GM21576 (cell line): ENCODE measurements at regions not wholly inside any gene's neighbourhood (a gene's known extent, or its start where the extent isn't known, plus 50 kb on each side); places are given as distances from the start of the nearest gene placed in this dataset.
"Not testable (repeated sequence)": the region's sequence is repeated elsewhere in the genome, so short reads cannot be mapped to it uniquely, and the experiment has no call there.

Experiments
- ATAC-seq: cut with Tn5 transposase; IDR thresholded peaks from one replicate; pipeline ENCODE4 v1.9.1; 2021; ENCODE audit warnings: mild to moderate bottlenecking, moderate library complexity; ENCODE audit not compliant: unreplicated experiment

DNA sequence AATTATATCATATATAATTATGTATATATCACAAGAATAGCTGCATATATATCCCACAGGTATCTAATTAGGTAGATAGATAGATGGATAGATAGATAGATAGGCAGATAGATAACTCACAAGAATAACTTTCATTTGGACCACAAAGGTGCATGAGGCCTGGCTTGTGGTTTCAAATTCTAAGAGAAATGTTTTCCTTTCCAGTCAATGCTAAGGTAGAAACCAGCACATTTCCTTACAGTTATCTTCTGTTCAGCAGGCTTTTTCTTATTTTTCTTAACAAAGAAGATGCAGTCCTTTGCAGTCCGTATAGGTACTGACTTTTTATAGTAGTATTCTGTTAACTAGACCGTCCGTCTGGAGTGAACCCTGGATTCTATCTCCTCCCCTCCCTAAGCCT is 152.9 kb upstream of the ANKFN1 start:
- ATAC-seq, result no peak

DNA sequence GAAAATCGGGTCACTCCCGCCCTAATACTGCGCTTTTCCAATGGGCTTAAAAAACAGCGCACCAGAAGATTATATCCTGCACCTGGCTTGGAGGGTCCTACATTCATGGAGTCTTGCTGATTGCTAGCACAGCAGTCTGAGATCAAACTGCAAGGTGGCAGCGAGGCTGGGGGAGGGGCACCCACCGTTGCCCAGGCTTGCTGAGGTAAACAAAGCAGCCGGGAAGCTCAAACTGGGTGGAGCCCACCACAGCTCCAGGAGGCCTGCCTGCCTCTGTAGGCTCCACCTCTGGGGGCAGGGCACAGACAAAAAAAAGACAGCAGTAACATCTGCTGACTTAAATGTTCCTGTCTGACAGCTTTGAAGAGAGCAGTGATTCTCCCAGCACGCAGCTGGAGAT is 150.6 kb upstream of the ANKFN1 start:
- ATAC-seq, result not testable (repeated sequence)

- ATAC-seq, result no peak
Measured at GRCh38 chr17:56009795-56010651, 143.3 kb upstream of the ANKFN1 start.

DNA sequence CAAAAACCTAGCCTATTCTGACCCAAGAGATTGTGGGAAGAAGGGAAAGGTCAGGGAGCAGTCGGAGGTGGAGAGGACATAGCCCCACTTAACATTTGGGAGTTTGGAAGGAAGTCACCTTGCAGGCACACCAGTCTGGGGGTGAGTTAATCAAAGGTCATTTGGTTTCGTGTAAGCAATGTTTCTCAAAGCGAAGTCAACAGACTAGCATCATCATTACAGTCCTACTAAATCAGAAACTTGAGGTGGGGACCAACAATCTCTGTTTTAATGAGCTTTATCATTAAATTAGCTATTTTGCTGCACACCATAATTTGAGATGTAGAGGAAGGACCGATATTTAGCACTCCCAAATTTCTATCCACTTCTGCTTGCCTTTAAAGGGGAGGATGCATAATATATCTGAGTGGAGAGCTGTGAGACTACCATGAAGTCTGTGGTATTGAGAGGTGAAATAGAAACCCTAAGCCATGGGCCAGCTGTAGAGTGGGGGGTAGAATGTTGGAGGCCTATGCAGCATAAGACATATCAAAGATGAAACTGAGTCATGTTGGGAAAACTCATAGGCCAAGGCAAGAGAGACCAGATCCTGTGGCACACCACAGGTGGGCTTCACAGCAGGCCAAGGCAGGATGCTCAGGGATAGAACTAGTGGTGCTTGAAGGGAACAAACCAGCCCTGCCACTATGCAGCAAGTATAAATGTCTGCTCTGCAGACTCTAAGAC is 141.7 kb upstream of the ANKFN1 start:
- ATAC-seq, result no peak

GRCh38 chr17:56018211-56018610 is 135.1 kb upstream of the ANKFN1 start:
- ATAC-seq, result no peak

- no peak for ATAC-seq
Measured at GRCh38 chr17:56020369-56020768, 132.9 kb upstream of the ANKFN1 start.

DNA sequence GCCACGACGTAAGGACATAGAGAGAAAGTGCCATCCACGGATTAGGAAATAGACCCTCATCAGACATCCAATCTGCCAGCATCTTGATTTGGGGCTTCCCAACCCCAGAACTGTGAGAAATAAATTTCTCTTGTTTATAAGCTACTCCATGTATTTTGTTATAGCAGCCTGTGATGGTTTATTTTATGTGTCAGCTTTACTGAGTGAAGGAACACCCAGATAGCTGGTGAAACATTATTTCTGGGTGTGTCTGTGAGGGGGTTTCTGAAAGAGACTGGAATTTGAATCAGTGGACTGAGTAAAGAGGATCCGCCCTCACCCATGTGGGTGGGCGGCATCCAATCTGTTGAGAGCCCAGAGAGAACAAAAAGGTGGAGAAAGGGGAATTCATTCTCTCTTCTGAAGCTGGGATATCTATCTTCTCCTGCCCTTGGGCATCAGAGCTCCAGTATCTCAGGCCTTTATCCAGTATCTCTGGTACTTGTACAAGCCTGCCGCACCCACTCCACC is 131.5 kb upstream of the ANKFN1 start:
- ATAC-seq, result no peak

GRCh38 chr17:56023851-56024250 is 129.4 kb upstream of the ANKFN1 start:
- no peak for ATAC-seq

- no peak for ATAC-seq
Measured at GRCh38 chr17:56026915-56027314, 126.4 kb upstream of the ANKFN1 start.

DNA sequence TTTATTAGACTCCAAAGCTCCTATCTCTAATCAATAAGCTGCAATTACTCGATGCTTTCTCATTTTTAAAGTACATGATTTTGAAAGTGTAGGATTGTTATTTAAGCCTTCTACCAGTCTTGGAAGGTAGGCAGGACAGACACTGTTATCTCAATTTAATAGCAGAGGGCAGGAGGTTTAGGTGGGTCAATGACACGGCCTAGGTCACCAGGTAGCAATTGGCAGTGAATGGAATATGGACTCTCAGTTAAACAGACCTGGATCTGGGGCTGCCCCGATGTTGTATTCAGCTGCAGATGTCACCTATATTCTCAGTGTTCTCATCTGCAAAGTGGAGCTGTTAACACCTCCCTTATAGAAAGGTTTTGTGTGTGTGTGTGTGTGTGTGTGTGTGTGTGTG is 124.4 kb upstream of the ANKFN1 start:
- ATAC-seq, result no peak

DNA sequence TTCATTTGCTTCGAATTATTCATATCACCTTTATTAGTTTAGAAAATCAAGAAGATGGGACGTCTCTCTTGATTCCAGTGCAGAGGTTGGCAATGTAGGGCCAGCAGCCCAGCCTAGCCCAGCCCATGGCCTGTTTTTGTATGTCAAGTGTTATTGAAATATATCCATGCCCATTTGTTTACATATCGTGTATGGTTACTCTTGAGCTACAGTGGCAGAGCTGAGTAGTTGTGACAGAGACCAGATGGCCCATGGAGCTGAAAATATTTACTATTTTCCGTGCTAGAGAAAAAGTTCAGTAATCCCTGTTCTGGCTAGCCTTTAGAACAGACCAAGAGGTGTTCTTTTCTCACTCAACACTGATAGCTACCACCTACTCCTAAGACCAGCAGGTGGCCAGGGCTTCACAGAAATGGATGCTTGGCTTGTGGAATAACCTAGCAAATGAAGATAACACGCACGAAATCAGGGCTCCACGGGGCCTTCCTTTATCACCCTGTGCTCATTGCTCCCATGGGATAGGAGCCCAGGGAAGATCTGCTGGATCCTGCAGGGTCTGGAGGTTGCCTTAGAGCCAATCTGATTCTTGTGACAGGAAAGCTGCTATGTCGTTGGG is 123.2 kb upstream of the ANKFN1 start:
- ATAC-seq, result no peak

GRCh38 chr17:56031636-56032035 is 121.6 kb upstream of the ANKFN1 start:
- ATAC-seq, result no peak

DNA sequence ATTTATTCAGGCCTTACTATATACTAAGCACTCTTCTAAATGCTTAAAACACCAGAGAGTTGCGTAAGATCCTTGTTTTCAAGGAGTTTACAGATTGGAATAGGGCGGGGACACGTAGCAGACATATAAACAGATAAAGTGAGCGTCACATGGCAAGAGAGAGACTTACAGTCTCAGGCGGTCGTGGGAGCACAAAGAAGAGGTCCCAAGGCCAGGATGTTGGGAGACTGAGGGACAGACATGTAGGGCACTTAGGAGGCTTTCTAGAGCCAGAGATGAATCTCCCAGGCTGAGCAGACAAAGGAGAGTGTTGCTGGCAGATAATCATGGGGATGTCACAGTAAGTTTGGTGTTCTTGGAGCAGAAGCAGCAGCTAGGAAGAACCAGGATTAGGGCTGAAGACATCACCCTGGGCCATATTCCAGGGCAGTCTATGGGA is 119.1 kb upstream of the ANKFN1 start:
- ATAC-seq, result no peak

- no peak for ATAC-seq
Measured at GRCh38 chr17:56038131-56038530, 115.1 kb upstream of the ANKFN1 start.

DNA sequence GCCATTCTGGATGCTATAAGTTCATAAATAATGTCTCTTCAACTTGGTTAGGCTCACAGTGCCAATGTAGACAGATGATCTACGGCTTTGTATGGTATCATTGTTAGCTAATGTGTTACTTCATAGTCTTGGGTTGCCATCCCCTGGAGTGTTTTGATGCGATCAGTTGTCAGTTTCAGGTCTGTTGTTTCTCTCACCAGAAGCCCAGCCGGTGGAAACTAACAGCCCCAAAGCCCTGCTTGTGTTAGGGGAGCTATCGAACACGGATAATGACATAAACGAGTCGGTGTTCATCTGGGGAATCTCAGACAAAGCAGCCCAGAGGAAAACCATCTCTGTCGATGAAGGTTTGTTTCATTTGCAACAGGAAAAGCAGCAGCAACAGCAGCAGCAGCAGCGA is 107.4 kb upstream of the ANKFN1 start:
- no peak for ATAC-seq

DNA sequence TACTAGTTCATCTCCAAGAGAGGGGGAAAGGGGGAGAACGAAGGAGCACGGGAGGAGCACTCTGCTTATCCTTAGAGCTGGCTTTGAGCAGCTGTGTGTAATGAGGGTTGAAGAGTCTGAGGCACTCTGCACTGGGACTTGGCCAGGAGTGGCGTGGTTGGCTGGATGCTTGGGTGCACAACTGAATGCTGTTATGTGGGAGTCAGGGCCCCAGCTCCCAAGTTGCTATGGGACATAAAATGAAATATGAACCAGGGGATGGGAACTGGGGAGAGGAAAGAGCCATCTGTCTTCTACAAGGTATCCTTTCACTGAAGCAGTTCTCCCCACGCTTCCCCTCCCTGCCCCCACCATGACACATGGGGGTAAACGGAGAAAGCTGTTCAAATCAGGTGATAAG is 105.9 kb upstream of the ANKFN1 start:
- ATAC-seq, result no peak

GRCh38 chr17:56057869-56058268 is 95.4 kb upstream of the ANKFN1 start:
- ATAC-seq, result no peak

GRCh38 chr17:56064506-56064905 is 88.8 kb upstream of the ANKFN1 start:
- no peak for ATAC-seq

DNA sequence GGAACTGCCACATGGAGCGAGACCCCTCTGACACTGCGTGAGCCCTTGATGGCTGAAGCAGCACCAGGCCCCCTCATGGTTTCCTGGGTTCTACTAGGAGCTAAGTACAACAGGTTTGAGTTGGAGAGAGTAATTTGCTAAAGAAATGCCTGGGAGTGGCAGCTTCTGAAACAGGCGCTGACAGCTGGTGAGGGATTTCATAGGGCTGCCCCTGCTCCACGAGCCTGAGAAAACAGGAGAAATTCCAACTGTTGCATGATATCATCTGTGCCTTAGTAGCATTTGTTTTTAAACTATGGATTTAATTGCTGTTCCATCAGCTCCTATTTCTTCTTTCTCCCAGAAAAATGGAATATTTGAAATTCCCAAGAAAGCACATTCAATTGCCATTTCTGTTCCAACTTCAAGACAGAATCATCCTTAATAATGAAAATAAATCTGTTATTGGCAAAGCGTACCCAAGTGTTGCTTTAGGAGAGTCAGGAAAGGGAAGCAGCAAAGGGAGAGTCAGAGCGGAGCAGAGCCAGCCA is 78.8 kb upstream of the ANKFN1 start:
- ATAC-seq, result no peak

DNA sequence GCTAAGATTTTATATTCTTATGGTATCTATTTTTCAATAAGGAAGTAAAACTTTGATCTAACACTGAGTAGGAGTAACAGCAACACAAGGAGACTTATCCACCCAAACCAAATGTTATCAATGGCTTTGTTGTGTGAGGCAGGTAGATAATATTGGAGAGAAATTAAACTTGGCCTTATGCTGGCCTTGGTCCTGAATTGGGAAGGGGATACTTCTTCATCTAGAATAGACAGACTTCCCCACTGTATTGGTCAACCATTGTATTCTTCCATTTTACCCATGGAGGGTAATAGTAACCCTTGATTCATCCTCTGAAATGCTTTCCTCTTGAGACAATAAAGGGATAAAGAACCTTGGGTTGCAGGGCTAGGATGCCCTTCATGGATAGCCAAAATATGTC is 76.3 kb upstream of the ANKFN1 start:
- no peak for ATAC-seq

- no peak for ATAC-seq
Measured at GRCh38 chr17:56083475-56083874, 69.8 kb upstream of the ANKFN1 start.
